Neural crest cell (in vitro differentiated cells): ENCODE measurements at regions not wholly inside any gene's neighbourhood (a gene's known extent, or its start where the extent isn't known, plus 50 kb on each side); places are given as distances from the start of the nearest gene placed in this dataset.

Experiments
- DNase-seq: peaks from one replicate; pipeline ENCODE4 v3.0.0; 2021; ENCODE audit warnings: low read depth, mixed read lengths, low spot score
- H3K27ac Mint-ChIP-seq: one replicate; pipeline ENCODE4 v1.8.0; 2021; ENCODE audit warnings: mild to moderate bottlenecking, mixed read lengths; ENCODE audit not compliant: unreplicated experiment
- H3K27me3 Mint-ChIP-seq: 2 replicates; pipeline ENCODE4 v1.8.0; 2021; ENCODE audit warnings: low read depth, mild to moderate bottlenecking, mixed read lengths
- H3K36me3 Mint-ChIP-seq: 2 replicates; pipeline ENCODE4 v1.8.0; 2021; ENCODE audit warnings: low read depth, mild to moderate bottlenecking, mixed read lengths
- H3K4me1 Mint-ChIP-seq: 2 replicates; pipeline ENCODE4 v1.8.0; 2021; ENCODE audit warnings: mixed read lengths
- H3K4me3 Mint-ChIP-seq: one replicate; pipeline ENCODE4 v1.8.0; 2021; ENCODE audit warnings: mild to moderate bottlenecking, mixed read lengths
- H3K9me3 Mint-ChIP-seq: 2 replicates; pipeline ENCODE4 v1.8.0; 2021; ENCODE audit warnings: mixed read lengths
- CTCF ChIP-seq: fragments of 200-600 bp; sonication (generic); conservative IDR thresholded peaks from 2 replicates; pipeline ENCODE4 v1.5.0; 2021; ENCODE audit warnings: antibody characterized with exemption, mild to moderate bottlenecking

GRCh38 chr4:3368334-3368733, 73.4 kb upstream of the HGFAC start:
- no peak for DNase-seq
- TF ChIP-seq CTCF = no peak
- Mint-ChIP-seq H3K4me3 (no peak overlapping the region), H3K9me3 (no peaks in the 10 kb centered on the region), H3K36me3 (no peaks in the 10 kb centered on the region), H3K27ac (peak overlapping the region; percentile 70), H3K27me3 (peaks cover 7% of the 10 kb centered on the region), H3K4me1 (peaks cover 62% of the 10 kb centered on the region)

GRCh38 chr4:3368841-3369760, 72.7 kb upstream of the HGFAC start:
- H3K27me3 Mint-ChIP-seq = peaks cover 7% of the 10 kb centered on the region
- TF ChIP-seq CTCF = no peak
- peak overlapping the region; percentile 66 for H3K27ac Mint-ChIP-seq
- H3K4me1 Mint-ChIP-seq = peaks cover 67% of the 10 kb centered on the region
- H3K36me3 Mint-ChIP-seq = peaks cover 3% of the 10 kb centered on the region
- peak overlapping the region; percentile 68 for H3K4me3 Mint-ChIP-seq
- DNase-seq = no peak
- H3K9me3 Mint-ChIP-seq = no peaks in the 10 kb centered on the region

- Mint-ChIP-seq H3K4me3 (peak overlapping the region; percentile 68), H3K27ac (peak overlapping the region; percentile 66), H3K27me3 (peaks cover 7% of the 10 kb centered on the region), H3K9me3 (no peaks in the 10 kb centered on the region), H3K4me1 (peaks cover 67% of the 10 kb centered on the region), H3K36me3 (peaks cover 3% of the 10 kb centered on the region)
- no peak for TF ChIP-seq CTCF
- peak; percentile 36 for DNase-seq
Observed at GRCh38 chr4:3369781-3370674, 71.7 kb upstream of the HGFAC start.

GRCh38 chr4:3371033-3372001, 70.5 kb upstream of the HGFAC start:
- Mint-ChIP-seq H3K27me3 (peaks cover 7% of the 10 kb centered on the region), H3K9me3 (no peaks in the 10 kb centered on the region), H3K36me3 (peaks cover 5% of the 10 kb centered on the region), H3K27ac (peak overlapping the region; percentile 54), H3K4me3 (peak overlapping the region; percentile 68), H3K4me1 (peaks cover 67% of the 10 kb centered on the region)
- no peak for DNase-seq
- no peak for TF ChIP-seq CTCF
